SIG-M5 (cell line): ENCODE measurements at regions not wholly inside any gene's neighbourhood (a gene's known extent, or its start where the extent isn't known, plus 50 kb on each side); places are given as distances from the start of the nearest gene placed in this dataset.

Experiments used
- DNase-seq: peaks from one replicate; lab custom pipeline; 2025; lab: John Stamatoyannopoulos, UW

- DNase-seq, result no peak
Measured at GRCh38 chr4:110675426-110675825, 52.5 kb upstream of the PITX2 start.

- DNase-seq, result no peak
Measured at GRCh38 chr4:110676241-110676640, 53.4 kb upstream of the PITX2 start.

- DNase-seq, result no peak
Measured at GRCh38 chr4:110678517-110679227, 55.8 kb upstream of the PITX2 start.

- DNase-seq, result no peak
Measured at GRCh38 chr4:110680265-110680664, 57.4 kb upstream of the PITX2 start.

GRCh38 chr4:110681381-110681780 lies 58.5 kb upstream of the PITX2 start:
- no peak for DNase-seq

- DNase-seq, result no peak
Measured at GRCh38 chr4:110682311-110682710, 59.4 kb upstream of the PITX2 start.

- no peak for DNase-seq
Measured at GRCh38 chr4:110683601-110684000, 60.7 kb upstream of the PITX2 start.

GRCh38 chr4:110702326-110702725 lies 79.4 kb upstream of the PITX2 start:
- no peak for DNase-seq

GRCh38 chr4:110704748-110705439 lies 82.0 kb upstream of the PITX2 start:
- peak; percentile 5 for DNase-seq

GRCh38 chr4:110705440-110705782 lies 82.5 kb upstream of the PITX2 start:
- no peak for DNase-seq

- DNase-seq, result no peak
Measured at GRCh38 chr4:110710070-110710469, 87.2 kb upstream of the PITX2 start.

GRCh38 chr4:110712486-110712885 lies 89.6 kb upstream of the PITX2 start:
- DNase-seq, result no peak

- DNase-seq, result no peak
Measured at GRCh38 chr4:110730318-110730717, 107.4 kb upstream of the PITX2 start.

GRCh38 chr4:110733901-110734300 lies 111.0 kb upstream of the PITX2 start:
- no peak for DNase-seq

- DNase-seq, result no peak
Measured at GRCh38 chr4:110735686-110736085, 112.8 kb upstream of the PITX2 start.

- DNase-seq, result no peak
Measured at GRCh38 chr4:110737931-110738330, 115.1 kb upstream of the PITX2 start.

GRCh38 chr4:110742143-110742542 lies 119.3 kb upstream of the PITX2 start:
- DNase-seq, result no peak

- no peak for DNase-seq
Measured at GRCh38 chr4:110748071-110748470, 125.2 kb upstream of the PITX2 start.

GRCh38 chr4:110751183-110751582 lies 128.3 kb upstream of the PITX2 start:
- DNase-seq, result no peak

- DNase-seq, result no peak
Measured at GRCh38 chr4:110751986-110752385, 129.1 kb upstream of the PITX2 start.

GRCh38 chr4:110753466-110753865 lies 130.6 kb upstream of the PITX2 start:
- DNase-seq, result no peak

GRCh38 chr4:110754716-110755115 lies 131.8 kb upstream of the PITX2 start:
- DNase-seq, result no peak

GRCh38 chr4:110769578-110769977 lies 146.7 kb upstream of the PITX2 start:
- DNase-seq, result no peak

- DNase-seq, result no peak
Measured at GRCh38 chr4:110770353-110770752, 147.5 kb upstream of the PITX2 start.
